HepG2 (cell line): ENCODE measurements at regions not wholly inside any gene's neighbourhood (a gene's known extent, or its start where the extent isn't known, plus 50 kb on each side); places are given as distances from the start of the nearest gene placed in this dataset.

Experiments used
- E2F2 ChIP-seq: sonication (generic); formaldehyde crosslinking; IDR thresholded peaks from 2 replicates; pipeline ENCODE4 v1.4.0; 2020; ENCODE audit warnings: missing genetic modification reagents, borderline replicate concordance
- HNRNPH1 ChIP-seq: fragments of 200-400 bp; formaldehyde crosslinking; optimal IDR thresholded peaks from 2 replicates; pipeline ENCODE3; 2017; ENCODE audit warnings: mild to moderate bottlenecking, low read depth, low read length
- HOXA3 ChIP-seq: sonication (generic); formaldehyde crosslinking; IDR thresholded peaks from 2 replicates; pipeline ENCODE4 v1.5.0; 2020; ENCODE audit warnings: missing genetic modification reagents
- JUND ChIP-seq: sonication (generic); formaldehyde crosslinking; IDR thresholded peaks from 2 replicates; pipeline ENCODE4 v1.8.0; 2022; ENCODE audit warnings: mild to moderate bottlenecking, missing genetic modification reagents
- KLF11 ChIP-seq: IDR thresholded peaks from 2 replicates; pipeline ENCODE4 v1.6.1; 2016; ENCODE audit warnings: missing compliant biosample characterization
- POLR2G ChIP-seq: fragments of 200-400 bp; formaldehyde crosslinking; IDR thresholded peaks from 2 replicates; pipeline ENCODE4 v1.6.1; 2018; ENCODE audit warnings: mild to moderate bottlenecking, low read depth, low read length, moderate library complexity
- PRDM15 ChIP-seq: sonication (generic); formaldehyde crosslinking; IDR thresholded peaks from 2 replicates; pipeline ENCODE4 v1.4.0; 2020; ENCODE audit warnings: missing genetic modification reagents
- RCOR2 ChIP-seq: IDR thresholded peaks from 2 replicates; pipeline ENCODE4 v1.6.1; 2016; ENCODE audit warnings: missing biosample characterization, missing genetic modification reagents
- SIX1 ChIP-seq: sonication (generic); formaldehyde crosslinking; IDR thresholded peaks from 2 replicates; pipeline ENCODE4 v1.4.0; 2020; ENCODE audit warnings: missing genetic modification reagents, borderline replicate concordance
- SKIL ChIP-seq: sonication (generic); formaldehyde crosslinking; IDR thresholded peaks from 2 replicates; pipeline ENCODE4 v1.8.0; 2022; ENCODE audit warnings: missing genetic modification reagents, mild to moderate bottlenecking, moderate library complexity, borderline replicate concordance
- TOPORS ChIP-seq: sonication (generic); formaldehyde crosslinking; IDR thresholded peaks from 2 replicates; pipeline ENCODE4 v1.8.0; 2023; ENCODE audit warnings: mild to moderate bottlenecking, missing genetic modification reagents
- TP53 ChIP-seq: sonication (generic); formaldehyde crosslinking; conservative IDR thresholded peaks from 2 replicates; pipeline ENCODE4 v1.4.0; 2020; ENCODE audit warnings: missing genetic modification reagents
- TRIM22 ChIP-seq: fragments of 450-650 bp; IDR thresholded peaks from 2 replicates; pipeline ENCODE4 v1.6.1; 2017
- XBP1 ChIP-seq: sonication (generic); formaldehyde crosslinking; IDR thresholded peaks from 2 replicates; pipeline ENCODE4 v1.5.0; 2020; ENCODE audit warnings: missing genetic modification reagents
- ZMAT5 ChIP-seq: sonication (generic); formaldehyde crosslinking; IDR thresholded peaks from 2 replicates; pipeline ENCODE4 v1.5.0; 2020; ENCODE audit warnings: mild to moderate bottlenecking, low read depth, missing genetic modification reagents, borderline replicate concordance
- ZNF34 ChIP-seq: sonication (generic); formaldehyde crosslinking; IDR thresholded peaks from 2 replicates; pipeline ENCODE4 v1.4.0; 2020; ENCODE audit warnings: mild to moderate bottlenecking, missing genetic modification reagents, borderline replicate concordance
- TF ChIP-seq, protein P1 (sequence below): sonication (generic); formaldehyde crosslinking; IDR thresholded peaks from 2 replicates; pipeline ENCODE4 v1.8.0; 2022; ENCODE audit warnings: mild to moderate bottlenecking, missing genetic modification reagents; ENCODE audit not compliant: insufficient replicate concordance

DNA sequence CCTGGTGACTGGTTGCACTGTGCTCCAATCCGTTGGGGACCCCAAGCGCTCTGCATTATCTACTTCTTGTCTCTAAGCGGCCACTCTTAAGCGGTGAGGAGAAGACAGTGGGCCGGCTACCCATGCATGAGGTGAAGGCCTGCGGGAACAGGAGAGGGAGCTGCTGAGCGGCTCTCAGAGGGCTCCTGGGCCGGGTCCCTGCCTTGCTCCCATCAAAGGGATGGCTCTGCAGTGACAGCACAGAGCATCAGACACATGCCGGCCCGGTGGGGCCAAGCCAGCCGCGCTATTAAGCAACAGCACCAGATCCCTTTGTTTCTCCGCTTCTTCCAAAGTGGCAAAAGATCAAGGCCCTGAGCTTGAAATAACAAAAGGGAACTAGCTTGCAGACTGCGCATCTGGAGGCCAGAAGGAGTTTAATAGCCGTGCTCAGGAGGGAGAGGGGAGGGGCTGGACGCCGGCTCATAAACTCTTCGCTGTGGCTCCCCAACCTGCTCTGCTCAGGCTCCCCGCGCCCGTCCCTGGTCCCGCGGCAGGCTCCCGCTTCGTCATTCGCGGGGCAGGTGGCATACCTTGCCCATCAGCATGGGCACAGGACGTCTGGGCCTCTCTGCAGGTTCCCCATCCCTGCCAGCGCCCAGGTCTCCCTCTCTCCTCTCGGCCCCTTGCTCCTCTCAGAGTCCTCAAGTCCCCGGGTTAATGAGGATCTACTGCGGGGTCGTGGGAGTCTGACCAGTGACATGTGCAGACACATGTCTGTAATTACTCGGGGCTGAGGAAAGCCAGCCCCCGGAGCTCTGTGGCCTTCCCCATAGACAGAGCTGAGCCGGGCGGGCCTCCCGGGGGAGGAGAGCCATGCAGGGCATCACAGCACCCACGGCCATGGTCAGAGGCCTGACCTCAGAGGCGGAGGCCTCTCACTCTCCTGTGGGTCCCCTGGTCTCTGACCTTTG is 96.7 kb downstream of the ASB1 start (continued):
- TF ChIP-seq, protein P1, sequence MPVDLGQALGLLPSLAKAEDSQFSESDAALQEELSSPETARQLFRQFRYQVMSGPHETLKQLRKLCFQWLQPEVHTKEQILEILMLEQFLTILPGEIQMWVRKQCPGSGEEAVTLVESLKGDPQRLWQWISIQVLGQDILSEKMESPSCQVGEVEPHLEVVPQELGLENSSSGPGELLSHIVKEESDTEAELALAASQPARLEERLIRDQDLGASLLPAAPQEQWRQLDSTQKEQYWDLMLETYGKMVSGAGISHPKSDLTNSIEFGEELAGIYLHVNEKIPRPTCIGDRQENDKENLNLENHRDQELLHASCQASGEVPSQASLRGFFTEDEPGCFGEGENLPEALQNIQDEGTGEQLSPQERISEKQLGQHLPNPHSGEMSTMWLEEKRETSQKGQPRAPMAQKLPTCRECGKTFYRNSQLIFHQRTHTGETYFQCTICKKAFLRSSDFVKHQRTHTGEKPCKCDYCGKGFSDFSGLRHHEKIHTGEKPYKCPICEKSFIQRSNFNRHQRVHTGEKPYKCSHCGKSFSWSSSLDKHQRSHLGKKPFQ (CRISPR knock-in tag), result no peak
- TF ChIP-seq JUND (CRISPR knock-in tag), result no peak
- peak; percentile 61; the same call in 1 of the 2 replicates for TF ChIP-seq TP53
- no peak for TF ChIP-seq E2F2 (CRISPR knock-in tag)
- TF ChIP-seq SKIL (CRISPR knock-in tag), result no peak
- no peak for TF ChIP-seq KLF11 (CRISPR knock-in tag)
- no peak for TF ChIP-seq SIX1 (CRISPR knock-in tag)
- TF ChIP-seq HOXA3, result peak; percentile 60
- TF ChIP-seq XBP1 (CRISPR knock-in tag), result no peak
- no peak for TF ChIP-seq HNRNPH1
- TF ChIP-seq ZMAT5, result no peak
- no peak for TF ChIP-seq TOPORS (CRISPR knock-in tag)
- no peak for TF ChIP-seq POLR2G
- no peak for TF ChIP-seq TRIM22
- TF ChIP-seq ZNF34 (CRISPR knock-in tag), result no peak
- peak; percentile 58; the same call in 1 of the 2 replicates for TF ChIP-seq RCOR2 (CRISPR knock-in tag)
- TF ChIP-seq PRDM15 (CRISPR knock-in tag), result no peak
